ENCODE measurements at regions not wholly inside any gene's neighbourhood (a gene's known extent, or its start where the extent isn't known, plus 50 kb on each side); places are given as distances from the start of the nearest gene placed in this dataset.

DNA sequence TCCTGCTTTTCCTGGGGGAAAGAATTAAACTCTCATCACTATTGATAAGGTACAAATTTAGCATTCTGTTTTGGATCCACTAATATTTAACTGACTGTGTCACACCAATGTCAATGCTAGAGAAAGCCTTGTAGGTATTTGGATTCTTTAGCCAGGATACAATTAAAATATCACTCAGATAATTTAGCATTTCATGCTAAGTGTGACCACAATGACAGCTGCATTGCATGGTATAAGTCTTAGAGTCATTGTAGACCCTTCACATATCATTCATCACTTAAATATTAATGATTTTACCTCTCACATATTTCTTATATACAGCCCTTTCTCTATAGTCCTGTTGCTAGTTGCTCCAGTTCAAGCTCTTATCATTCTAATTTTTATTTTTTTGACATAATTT lies 85.3 kb upstream of the ATP2B1 start:
- no peaks in the 10 kb centered on the region for H4K20me1 ChIP-seq (ENCODE audit: insufficient read depth)
- no peak overlapping the region for H2AFZ ChIP-seq (ENCODE audit: low read depth, low read length)
- no peak overlapping the region for H3K4me2 ChIP-seq (ENCODE audit: low read length)
- no peak for TF ChIP-seq TAF1 (IDR thresholded peaks at IDR 0.05; ENCODE audit: low read depth)
- no peak for TF ChIP-seq MXI1 (conservative IDR thresholded peaks at IDR 0.05; ENCODE audit: poor library complexity, severe bottlenecking)
- TF ChIP-seq, protein P1, sequence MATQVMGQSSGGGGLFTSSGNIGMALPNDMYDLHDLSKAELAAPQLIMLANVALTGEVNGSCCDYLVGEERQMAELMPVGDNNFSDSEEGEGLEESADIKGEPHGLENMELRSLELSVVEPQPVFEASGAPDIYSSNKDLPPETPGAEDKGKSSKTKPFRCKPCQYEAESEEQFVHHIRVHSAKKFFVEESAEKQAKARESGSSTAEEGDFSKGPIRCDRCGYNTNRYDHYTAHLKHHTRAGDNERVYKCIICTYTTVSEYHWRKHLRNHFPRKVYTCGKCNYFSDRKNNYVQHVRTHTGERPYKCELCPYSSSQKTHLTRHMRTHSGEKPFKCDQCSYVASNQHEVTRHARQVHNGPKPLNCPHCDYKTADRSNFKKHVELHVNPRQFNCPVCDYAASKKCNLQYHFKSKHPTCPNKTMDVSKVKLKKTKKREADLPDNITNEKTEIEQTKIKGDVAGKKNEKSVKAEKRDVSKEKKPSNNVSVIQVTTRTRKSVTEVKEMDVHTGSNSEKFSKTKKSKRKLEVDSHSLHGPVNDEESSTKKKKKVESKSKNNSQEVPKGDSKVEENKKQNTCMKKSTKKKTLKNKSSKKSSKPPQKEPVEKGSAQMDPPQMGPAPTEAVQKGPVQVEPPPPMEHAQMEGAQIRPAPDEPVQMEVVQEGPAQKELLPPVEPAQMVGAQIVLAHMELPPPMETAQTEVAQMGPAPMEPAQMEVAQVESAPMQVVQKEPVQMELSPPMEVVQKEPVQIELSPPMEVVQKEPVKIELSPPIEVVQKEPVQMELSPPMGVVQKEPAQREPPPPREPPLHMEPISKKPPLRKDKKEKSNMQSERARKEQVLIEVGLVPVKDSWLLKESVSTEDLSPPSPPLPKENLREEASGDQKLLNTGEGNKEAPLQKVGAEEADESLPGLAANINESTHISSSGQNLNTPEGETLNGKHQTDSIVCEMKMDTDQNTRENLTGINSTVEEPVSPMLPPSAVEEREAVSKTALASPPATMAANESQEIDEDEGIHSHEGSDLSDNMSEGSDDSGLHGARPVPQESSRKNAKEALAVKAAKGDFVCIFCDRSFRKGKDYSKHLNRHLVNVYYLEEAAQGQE (IDR thresholded peaks at IDR 0.05; ENCODE audit: borderline replicate concordance) = no peak
- TF ChIP-seq EZH2 (IDR thresholded peaks at IDR 0.05; ENCODE audit: borderline replicate concordance, insufficient read depth, low read length, poor library complexity, severe bottlenecking) = no peak
- TF ChIP-seq EP300 (conservative IDR thresholded peaks at IDR 0.05; ENCODE audit: poor library complexity, severe bottlenecking) = no peak
- no peak for TF ChIP-seq POLR2AphosphoS5 (IDR thresholded peaks at IDR 0.05)
- TF ChIP-seq SMC3 (conservative IDR thresholded peaks at IDR 0.05; ENCODE audit: poor library complexity) = no peak
- no peak for TF ChIP-seq RAD21 (conservative IDR thresholded peaks at IDR 0.05)
- TF ChIP-seq, protein P2, sequence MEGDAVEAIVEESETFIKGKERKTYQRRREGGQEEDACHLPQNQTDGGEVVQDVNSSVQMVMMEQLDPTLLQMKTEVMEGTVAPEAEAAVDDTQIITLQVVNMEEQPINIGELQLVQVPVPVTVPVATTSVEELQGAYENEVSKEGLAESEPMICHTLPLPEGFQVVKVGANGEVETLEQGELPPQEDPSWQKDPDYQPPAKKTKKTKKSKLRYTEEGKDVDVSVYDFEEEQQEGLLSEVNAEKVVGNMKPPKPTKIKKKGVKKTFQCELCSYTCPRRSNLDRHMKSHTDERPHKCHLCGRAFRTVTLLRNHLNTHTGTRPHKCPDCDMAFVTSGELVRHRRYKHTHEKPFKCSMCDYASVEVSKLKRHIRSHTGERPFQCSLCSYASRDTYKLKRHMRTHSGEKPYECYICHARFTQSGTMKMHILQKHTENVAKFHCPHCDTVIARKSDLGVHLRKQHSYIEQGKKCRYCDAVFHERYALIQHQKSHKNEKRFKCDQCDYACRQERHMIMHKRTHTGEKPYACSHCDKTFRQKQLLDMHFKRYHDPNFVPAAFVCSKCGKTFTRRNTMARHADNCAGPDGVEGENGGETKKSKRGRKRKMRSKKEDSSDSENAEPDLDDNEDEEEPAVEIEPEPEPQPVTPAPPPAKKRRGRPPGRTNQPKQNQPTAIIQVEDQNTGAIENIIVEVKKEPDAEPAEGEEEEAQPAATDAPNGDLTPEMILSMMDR (IDR thresholded peaks at IDR 0.05; ENCODE audit: poor library complexity, severe bottlenecking) = no peak
- no peak overlapping the region for H3K9ac ChIP-seq (ENCODE audit: low read length)
- no peak overlapping the region for H3K27ac ChIP-seq (ENCODE audit: low read length)
- H3K4me3 ChIP-seq (ENCODE audit: low read length) = no peak overlapping the region
- no peaks in the 10 kb centered on the region for H3K79me2 ChIP-seq (replicated peaks; ENCODE audit: insufficient read depth, low read length)
- H3K27me3 ChIP-seq (ENCODE audit: insufficient read depth, low read depth, low read length) = no peaks in the 10 kb centered on the region
- no peaks in the 10 kb centered on the region for H3F3A ChIP-seq (ENCODE audit: insufficient read depth, low read length, poor library complexity, severe bottlenecking)
- no peaks in the 10 kb centered on the region for H3K9me2 ChIP-seq (ENCODE audit: insufficient read depth, low read length)
- H3K9me3 ChIP-seq (ENCODE audit: low read length) = no peaks in the 10 kb centered on the region
- H3K36me3 ChIP-seq (ENCODE audit: insufficient read depth, low read length) = no peaks in the 10 kb centered on the region

DNA sequence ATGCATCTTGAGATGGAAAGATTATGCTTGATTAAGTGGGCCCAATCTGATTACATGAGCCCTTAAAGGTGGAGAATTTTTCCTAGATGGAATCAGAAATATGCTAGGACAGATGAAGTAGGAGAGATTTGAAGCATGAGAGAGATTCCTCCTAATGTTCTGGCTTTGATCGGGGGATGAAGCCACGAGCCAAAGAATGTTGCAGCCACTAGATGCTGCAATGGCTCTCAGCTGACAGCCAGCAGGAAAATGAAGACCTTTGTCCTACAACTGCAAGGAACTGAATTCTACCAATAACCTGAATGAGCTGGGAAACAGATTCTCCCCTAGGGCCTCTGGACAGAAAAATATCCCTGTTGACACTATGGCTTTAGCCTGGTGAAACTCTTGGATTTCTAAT lies 82.6 kb upstream of the ATP2B1 start:
- no peaks in the 10 kb centered on the region for H3K9me2 ChIP-seq (ENCODE audit: insufficient read depth, low read length)

More for the DNA sequence above, 82.6 kb upstream of the ATP2B1 start:
- Histone ChIP-seq H3K27me3 (ENCODE audit: insufficient read depth, low read depth, low read length) (no peaks in the 10 kb centered on the region), H4K20me1 (ENCODE audit: insufficient read depth) (no peaks in the 10 kb centered on the region), H3K79me2 (replicated peaks; ENCODE audit: insufficient read depth, low read length) (no peaks in the 10 kb centered on the region), H3K9ac (ENCODE audit: low read length) (no peak overlapping the region), H3K27ac (ENCODE audit: low read length) (no peak overlapping the region), H3K4me3 (ENCODE audit: low read length) (no peak overlapping the region), H3F3A (ENCODE audit: insufficient read depth, low read length, poor library complexity, severe bottlenecking) (no peaks in the 10 kb centered on the region), H3K36me3 (ENCODE audit: insufficient read depth, low read length) (no peaks in the 10 kb centered on the region), H2AFZ (ENCODE audit: low read depth, low read length) (no peak overlapping the region), H3K9me3 (ENCODE audit: low read length) (peaks cover 5% of the 10 kb centered on the region), H3K4me2 (ENCODE audit: low read length) (no peak overlapping the region)
- TF ChIP-seq TAF1 (IDR thresholded peaks at IDR 0.05; ENCODE audit: low read depth) (no peak), EP300 (conservative IDR thresholded peaks at IDR 0.05; ENCODE audit: poor library complexity, severe bottlenecking) (no peak), RAD21 (conservative IDR thresholded peaks at IDR 0.05) (no peak), POLR2AphosphoS5 (IDR thresholded peaks at IDR 0.05) (no peak), SMC3 (conservative IDR thresholded peaks at IDR 0.05; ENCODE audit: poor library complexity) (no peak), EZH2 (IDR thresholded peaks at IDR 0.05; ENCODE audit: borderline replicate concordance, insufficient read depth, low read length, poor library complexity, severe bottlenecking) (no peak)
- TF ChIP-seq, protein P2 (IDR thresholded peaks at IDR 0.05; ENCODE audit: poor library complexity, severe bottlenecking) = no peak
- TF ChIP-seq, protein P1 (IDR thresholded peaks at IDR 0.05; ENCODE audit: borderline replicate concordance) = no peak

Measured in neural cell (in vitro differentiated cells).